Left lung (tissue), 4 donors: ENCODE measurements at regions not wholly inside any gene's neighbourhood (a gene's known extent, or its start where the extent isn't known, plus 50 kb on each side); places are given as distances from the start of the nearest gene placed in this dataset.
A peak's percentile ranks its signal among the peaks of the same experiment; 100 is the strongest.

Source experiments
- ATAC-seq: fragments of 200-7000 bp; cut with Tn5 transposase; one replicate; pipeline ENCODE4 v1.9.1; 2020; ENCODE audit warnings: moderate library complexity
- DNase-seq, 4 donors: peaks; one replicate each; pipeline ENCODE4 v3.0.0-alpha.2; 2013 to 2020
- H3K27ac ChIP-seq, 2 donors: fragments of 200-600 bp; sonication (generic) in 1 of 2; one replicate each; pipeline versions ENCODE4 v1.5.0 to v1.8.0; 2020 to 2021
- H3K27me3 ChIP-seq, 2 donors: fragments of 200-600 bp; sonication (generic) in 1 of 2; one replicate each; pipeline versions ENCODE4 v1.5.0 to v1.8.0; 2020 to 2021
- H3K36me3 ChIP-seq, 2 donors: fragments of 200-600 bp; sonication (generic) in 1 of 2; one replicate each; pipeline versions ENCODE4 v1.5.0 to v1.8.0; 2020 to 2021
- H3K4me1 ChIP-seq, 2 donors: fragments of 200-600 bp; one replicate each; pipeline ENCODE4 v1.8.0; 2021
- H3K4me3 ChIP-seq, 2 donors: fragments of 200-600 bp; sonication (generic) in 1 of 2; one replicate each; pipeline versions ENCODE4 v1.5.0 to v1.8.0; 2020 to 2021; ENCODE audit warnings: mild to moderate bottlenecking in 1 of 2
- H3K9me3 ChIP-seq, 2 donors: fragments of 200-600 bp; sonication (generic) in 1 of 2; one replicate each; pipeline versions ENCODE4 v1.5.0 to v1.8.0; 2020 to 2021
- intact Hi-C, 2 donors: fragments of 100-400 bp; cut with DNase I; formaldehyde crosslinking; loops; one replicate each; pipeline versions ENCODE4 v1.11.2 to v1.14.2; 2022
- TF ChIP-seq, protein P1 (sequence below), 2 donors: fragments of 200-600 bp; sonication (generic) in 1 of 2; IDR thresholded peaks; one replicate each; pipeline versions ENCODE4 v1.5.0 to v1.8.0; 2021; ENCODE audit warnings: antibody characterized with exemption in 2 of 2
- donor health status: DM: no; HTN: yes; CAD: no.
- donor health status: DM: no; HTN: no; CAD: no.

DNA sequence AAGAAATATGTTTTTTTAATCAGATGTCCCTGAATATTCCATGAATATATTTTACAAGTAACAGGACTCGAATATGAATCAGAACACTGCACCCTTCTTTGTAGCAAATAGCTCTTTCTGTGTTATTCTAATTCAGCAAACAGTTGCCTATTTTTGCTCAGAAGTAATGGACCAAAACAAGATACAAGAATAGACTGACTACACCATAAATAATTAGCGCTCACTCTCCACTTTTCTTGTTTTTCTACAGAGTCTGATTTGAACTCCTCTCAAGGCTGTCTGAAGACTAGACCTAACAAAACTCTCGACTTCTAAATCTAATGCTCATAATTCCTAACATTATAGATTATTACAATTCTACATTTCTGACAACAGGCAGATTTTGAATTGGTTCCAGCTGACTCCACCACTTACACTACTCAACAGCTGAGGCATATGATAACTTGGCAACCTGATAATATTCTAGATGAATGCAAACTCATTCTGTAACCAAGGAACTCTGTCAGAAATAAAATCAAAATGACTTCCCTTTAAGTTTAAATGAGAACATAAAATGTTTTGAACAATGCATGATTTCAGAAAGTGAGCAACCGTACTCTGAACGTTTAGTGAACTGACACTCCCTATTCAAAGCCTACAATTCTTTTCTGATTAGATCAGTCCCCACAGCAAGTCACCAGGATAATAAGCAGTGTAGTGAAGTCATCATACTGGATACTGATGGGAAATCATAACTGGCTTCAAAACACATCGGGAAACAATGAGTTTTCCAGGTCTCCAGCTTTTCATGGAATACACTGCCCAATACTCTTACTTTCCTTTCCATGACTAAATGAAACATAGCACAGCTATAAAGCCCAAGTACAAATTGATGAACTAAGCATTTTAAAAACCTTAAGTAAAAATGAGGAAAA lies 114.2 kb upstream of the BEND6 start:
- H3K4me3 ChIP-seq = no peak overlapping the region
- H3K27ac ChIP-seq = peak overlapping the region in 1 of 2 donors; percentile 9
- TF ChIP-seq, protein P1, sequence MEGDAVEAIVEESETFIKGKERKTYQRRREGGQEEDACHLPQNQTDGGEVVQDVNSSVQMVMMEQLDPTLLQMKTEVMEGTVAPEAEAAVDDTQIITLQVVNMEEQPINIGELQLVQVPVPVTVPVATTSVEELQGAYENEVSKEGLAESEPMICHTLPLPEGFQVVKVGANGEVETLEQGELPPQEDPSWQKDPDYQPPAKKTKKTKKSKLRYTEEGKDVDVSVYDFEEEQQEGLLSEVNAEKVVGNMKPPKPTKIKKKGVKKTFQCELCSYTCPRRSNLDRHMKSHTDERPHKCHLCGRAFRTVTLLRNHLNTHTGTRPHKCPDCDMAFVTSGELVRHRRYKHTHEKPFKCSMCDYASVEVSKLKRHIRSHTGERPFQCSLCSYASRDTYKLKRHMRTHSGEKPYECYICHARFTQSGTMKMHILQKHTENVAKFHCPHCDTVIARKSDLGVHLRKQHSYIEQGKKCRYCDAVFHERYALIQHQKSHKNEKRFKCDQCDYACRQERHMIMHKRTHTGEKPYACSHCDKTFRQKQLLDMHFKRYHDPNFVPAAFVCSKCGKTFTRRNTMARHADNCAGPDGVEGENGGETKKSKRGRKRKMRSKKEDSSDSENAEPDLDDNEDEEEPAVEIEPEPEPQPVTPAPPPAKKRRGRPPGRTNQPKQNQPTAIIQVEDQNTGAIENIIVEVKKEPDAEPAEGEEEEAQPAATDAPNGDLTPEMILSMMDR (IDR thresholded peaks at IDR 0.05) = no peak
- H3K36me3 ChIP-seq = no peaks in the 10 kb centered on the region
- no peaks in the 10 kb centered on the region for H3K9me3 ChIP-seq
- DNase-seq = no peak
- H3K4me1 ChIP-seq = peaks cover 0 to 14% of the 10 kb centered on the region in 2 donors
- intact Hi-C loops = no loop called here
- peaks cover 0 to 38% of the 10 kb centered on the region in 2 donors for H3K27me3 ChIP-seq
- peak; percentile 18 for ATAC-seq

GRCh38 chr6:56839533-56840183 lies 115.2 kb upstream of the BEND6 start:
- TF ChIP-seq, protein P1 (IDR thresholded peaks at IDR 0.05) = no peak
- H3K4me3 ChIP-seq = no peak overlapping the region
- ATAC-seq (no peak), DNase-seq (no peak)
- no peak overlapping the region for H3K27ac ChIP-seq
- peaks cover 0 to 14% of the 10 kb centered on the region in 2 donors for H3K4me1 ChIP-seq
- peaks cover 0 to 37% of the 10 kb centered on the region in 2 donors for H3K27me3 ChIP-seq
- H3K9me3 ChIP-seq = no peaks in the 10 kb centered on the region
- no peaks in the 10 kb centered on the region for H3K36me3 ChIP-seq
- intact Hi-C loops = no loop called here

DNA sequence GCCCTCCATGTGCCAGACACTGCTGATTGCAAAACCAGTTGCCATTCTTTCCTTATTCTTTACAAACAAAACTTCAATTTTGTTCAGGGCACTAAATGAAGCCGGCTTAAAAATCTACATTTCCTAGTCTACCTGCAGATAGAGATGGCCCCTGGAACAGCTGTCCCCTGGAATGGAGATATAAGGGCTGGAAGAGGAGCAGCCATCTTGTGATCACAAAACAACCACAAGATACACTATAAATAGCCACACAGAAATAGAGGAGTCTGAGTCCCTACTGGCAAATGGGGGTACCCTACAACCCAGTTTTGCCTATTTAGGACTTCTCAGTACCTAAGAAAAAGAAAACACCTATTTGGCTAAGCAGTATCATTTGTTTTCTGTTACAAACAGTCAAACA lies 115.9 kb upstream of the BEND6 start:
- no peaks in the 10 kb centered on the region for H3K36me3 ChIP-seq
- TF ChIP-seq, protein P1 (IDR thresholded peaks at IDR 0.05) = no peak
- H3K9me3 ChIP-seq = no peaks in the 10 kb centered on the region
- no peak overlapping the region for H3K4me3 ChIP-seq
- ATAC-seq (no peak), DNase-seq (no peak)
- H3K27me3 ChIP-seq = peaks cover 0 to 30% of the 10 kb centered on the region in 2 donors
- intact Hi-C loops = no loop called here
- H3K27ac ChIP-seq = no peak overlapping the region
- H3K4me1 ChIP-seq = peaks cover 0 to 11% of the 10 kb centered on the region in 2 donors

- TF ChIP-seq, protein P1 (IDR thresholded peaks at IDR 0.05) = no peak
- no peak overlapping the region for H3K4me3 ChIP-seq
- no peak overlapping the region for H3K27ac ChIP-seq
- intact Hi-C loops = no loop called here
- H3K36me3 ChIP-seq = no peaks in the 10 kb centered on the region
- H3K9me3 ChIP-seq = no peaks in the 10 kb centered on the region
- DNase-seq (no peak), ATAC-seq (no peak)
- peaks cover 0 to 22% of the 10 kb centered on the region in 2 donors for H3K27me3 ChIP-seq
- H3K4me1 ChIP-seq = peaks cover 0 to 6% of the 10 kb centered on the region in 2 donors
These were observed 116.8 kb upstream of the BEND6 start for GRCh38 chr6:56838016-56838555.
